HEK293 (cell line): ENCODE measurements at regions not wholly inside any gene's neighbourhood (a gene's known extent, or its start where the extent isn't known, plus 50 kb on each side); places are given as distances from the start of the nearest gene placed in this dataset.
A peak's percentile ranks its signal among the peaks of the same experiment; 100 is the strongest.

Experiments used
- CTCF ChIA-PET: fragments of 350-600 bp; formaldehyde crosslinking; extraction: SDS; loops from one replicate; lab custom pipeline; 2021; ENCODE audit warnings: antibody characterized with exemption; lab: Yijun Ruan, JAX
- POLR2A ChIA-PET: fragments of 300-600 bp; formaldehyde crosslinking; extraction: SDS; loops from one replicate; lab custom pipeline; 2020; ENCODE audit warnings: antibody characterized with exemption, inconsistent platforms; lab: Yijun Ruan, JAX
- H3K27ac ChIP-seq: fragments of 200-500 bp; sonication (Bioruptor generic); 2 replicates; pipeline ENCODE4 v1.5.1; 2014; ENCODE audit warnings: low read depth, low read length, control low read depth, inconsistent platforms; ENCODE audit errors: extremely low read depth
- H3K36me3 ChIP-seq, 2 experiments: fragments of 200-500 bp in 1 of 2; sonication (Bioruptor generic) in 1 of 2; 1 replicate in 1 of 2; 2 replicates in 1 of 2; pipeline ENCODE4 v1.5.1; 2014 to 2017; ENCODE audit warnings: inconsistent platforms in 2 of 2, low read length in 2 of 2; ENCODE audit not compliant: control insufficient read depth in 2 of 2, insufficient read depth in 1 of 2
- H3K4me1 ChIP-seq: fragments of 200-500 bp; sonication (Bioruptor generic); 2 replicates; pipeline ENCODE4 v1.5.1; 2014; ENCODE audit warnings: mild to moderate bottlenecking, low read length, inconsistent platforms; ENCODE audit not compliant: control insufficient read depth, insufficient read depth
- H3K4me3 ChIP-seq: 2 replicates; pipeline ENCODE4 v1.5.1; 2011; ENCODE audit warnings: low read depth, mild to moderate bottlenecking, control low read depth, low read length, moderate library complexity
- H3K9me3 ChIP-seq: fragments of 200-500 bp; sonication (Bioruptor generic); 2 replicates; pipeline ENCODE4 v1.5.1; 2014; ENCODE audit warnings: low read depth, low read length, inconsistent platforms; ENCODE audit not compliant: control insufficient read depth, insufficient read depth
- FEZF1 ChIP-seq: fragments of 450-650 bp; formaldehyde crosslinking; IDR thresholded peaks from 2 replicates; pipeline ENCODE4 v1.5.1; 2016; ENCODE audit warnings: missing biosample characterization, missing genetic modification characterization
- RBAK ChIP-seq: fragments of 450-650 bp; formaldehyde crosslinking; IDR thresholded peaks from 2 replicates; pipeline ENCODE4 v1.5.1; 2016; ENCODE audit warnings: missing biosample characterization, missing genetic modification characterization
- ZBTB6 ChIP-seq: fragments of 450-650 bp; formaldehyde crosslinking; IDR thresholded peaks from 2 replicates; pipeline ENCODE4 v1.5.1; 2017; ENCODE audit warnings: missing biosample characterization, missing genetic modification characterization
- ZNF138 ChIP-seq: fragments of 450-650 bp; formaldehyde crosslinking; IDR thresholded peaks from 2 replicates; pipeline ENCODE4 v1.5.1; 2016; ENCODE audit warnings: missing biosample characterization, missing genetic modification characterization, borderline replicate concordance
- ZNF16 ChIP-seq: fragments of 450-650 bp; formaldehyde crosslinking; IDR thresholded peaks from 2 replicates; pipeline ENCODE4 v1.5.1; 2016; ENCODE audit warnings: low read depth, missing biosample characterization, missing genetic modification characterization
- ZNF202 ChIP-seq: fragments of 450-650 bp; formaldehyde crosslinking; IDR thresholded peaks from 2 replicates; pipeline ENCODE4 v1.5.1; 2016; ENCODE audit warnings: missing biosample characterization, missing genetic modification characterization, borderline replicate concordance
- ZNF280D ChIP-seq: fragments of 450-650 bp; formaldehyde crosslinking; IDR thresholded peaks from 2 replicates; pipeline ENCODE4 v1.5.1; 2016; ENCODE audit warnings: missing biosample characterization, missing genetic modification characterization
- ZNF350 ChIP-seq: fragments of 450-650 bp; formaldehyde crosslinking; IDR thresholded peaks from 2 replicates; pipeline ENCODE4 v1.5.0; 2017; ENCODE audit warnings: missing biosample characterization, mild to moderate bottlenecking, missing genetic modification characterization
- ZNF488 ChIP-seq: fragments of 450-650 bp; formaldehyde crosslinking; IDR thresholded peaks from 2 replicates; pipeline ENCODE4 v1.5.1; 2016; ENCODE audit warnings: missing biosample characterization, missing genetic modification characterization
- ZNF530 ChIP-seq: fragments of 450-650 bp; formaldehyde crosslinking; IDR thresholded peaks from 2 replicates; pipeline ENCODE4 v1.5.1; 2016; ENCODE audit warnings: low read depth, missing biosample characterization, missing genetic modification characterization
- ZNF654 ChIP-seq: fragments of 450-650 bp; formaldehyde crosslinking; IDR thresholded peaks from 2 replicates; pipeline ENCODE4 v1.5.1; 2016; ENCODE audit warnings: low read depth, missing biosample characterization, missing genetic modification characterization
- ZNF670 ChIP-seq: fragments of 450-650 bp; formaldehyde crosslinking; IDR thresholded peaks from 2 replicates; pipeline ENCODE4 v1.5.1; 2016; ENCODE audit warnings: missing biosample characterization, missing genetic modification characterization, low read depth
- ZNF677 ChIP-seq: fragments of 450-650 bp; IDR thresholded peaks from 2 replicates; pipeline ENCODE4 v1.5.0; 2018; ENCODE audit warnings: missing biosample characterization, mild to moderate bottlenecking, missing genetic modification characterization, moderate library complexity
- ZNF704 ChIP-seq: fragments of 450-650 bp; formaldehyde crosslinking; IDR thresholded peaks from 2 replicates; pipeline ENCODE4 v1.5.1; 2016; ENCODE audit warnings: missing biosample characterization, missing genetic modification characterization
- ZSCAN30 ChIP-seq: fragments of 450-650 bp; IDR thresholded peaks from 2 replicates; pipeline ENCODE4 v1.5.1; 2018; ENCODE audit warnings: missing biosample characterization, mild to moderate bottlenecking, missing genetic modification characterization, moderate library complexity
- TF ChIP-seq, protein P1 (sequence below): fragments of 450-650 bp; formaldehyde crosslinking; IDR thresholded peaks from 2 replicates; pipeline ENCODE4 v1.5.1; 2016; ENCODE audit warnings: missing biosample characterization, missing genetic modification characterization
- TF ChIP-seq, protein P2 (sequence below): fragments of 450-650 bp; formaldehyde crosslinking; optimal IDR thresholded peaks from 2 replicates; pipeline ENCODE3; 2016; ENCODE audit warnings: missing biosample characterization, mild to moderate bottlenecking, missing genetic modification characterization
- TF ChIP-seq, protein P3 (sequence below): fragments of 450-650 bp; formaldehyde crosslinking; IDR thresholded peaks from 2 replicates; pipeline ENCODE4 v1.5.1; 2016; ENCODE audit warnings: missing biosample characterization, missing genetic modification characterization

GRCh38 chr6:139801571-139802321 lies 427.3 kb upstream of the CITED2 start (continued):
- no peak for TF ChIP-seq ZNF488 (tag by site-specific recombination)
- TF ChIP-seq RBAK (tag by site-specific recombination), result no peak
- TF ChIP-seq ZNF654 (tag by site-specific recombination), result no peak
- peak; percentile 62 for TF ChIP-seq FEZF1 (tag by site-specific recombination)
- TF ChIP-seq, protein P1, sequence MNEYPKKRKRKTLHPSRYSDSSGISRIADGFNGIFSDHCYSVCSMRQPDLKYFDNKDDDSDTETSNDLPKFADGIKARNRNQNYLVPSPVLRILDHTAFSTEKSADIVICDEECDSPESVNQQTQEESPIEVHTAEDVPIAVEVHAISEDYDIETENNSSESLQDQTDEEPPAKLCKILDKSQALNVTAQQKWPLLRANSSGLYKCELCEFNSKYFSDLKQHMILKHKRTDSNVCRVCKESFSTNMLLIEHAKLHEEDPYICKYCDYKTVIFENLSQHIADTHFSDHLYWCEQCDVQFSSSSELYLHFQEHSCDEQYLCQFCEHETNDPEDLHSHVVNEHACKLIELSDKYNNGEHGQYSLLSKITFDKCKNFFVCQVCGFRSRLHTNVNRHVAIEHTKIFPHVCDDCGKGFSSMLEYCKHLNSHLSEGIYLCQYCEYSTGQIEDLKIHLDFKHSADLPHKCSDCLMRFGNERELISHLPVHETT (tag by site-specific recombination), result no peak
- no peak for TF ChIP-seq ZNF530 (tag by site-specific recombination)
- no peak for TF ChIP-seq ZNF138 (tag by site-specific recombination)
- TF ChIP-seq, all 188 proteins: peak for 6

DNA sequence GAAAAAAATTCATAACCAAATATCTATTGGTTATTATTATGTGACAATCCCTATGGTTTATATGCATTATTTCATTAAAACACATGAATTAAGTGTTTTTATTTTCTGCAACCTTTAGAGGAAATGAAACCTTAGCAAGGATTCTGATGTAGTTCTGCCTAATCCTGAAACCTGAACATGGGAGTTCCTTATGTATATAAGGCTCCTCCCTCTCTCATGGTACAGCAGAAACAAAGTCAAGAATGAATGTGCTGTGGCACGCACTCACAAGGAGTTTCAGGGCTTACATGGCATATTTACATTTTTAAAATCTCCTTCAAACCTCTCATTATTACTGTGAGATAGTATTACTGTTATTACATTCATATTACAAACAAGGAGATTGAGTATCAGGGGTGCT lies 426.4 kb upstream of the CITED2 start:
- Histone ChIP-seq H3K9me3 (no peaks in the 10 kb centered on the region), H3K36me3 (no peaks in the 10 kb centered on the region), H3K4me1 (peaks cover 4% of the 10 kb centered on the region), H3K4me3 (no peak overlapping the region)
- POLR2A ChIA-PET, result no interaction called here
- CTCF ChIA-PET, result no interaction called here
- TF ChIP-seq ZNF16 (tag by site-specific recombination), result no peak
- no peak for TF ChIP-seq ZNF202 (tag by site-specific recombination)
- no peak for TF ChIP-seq ZNF677
- TF ChIP-seq ZNF704 (tag by site-specific recombination), result no peak
- TF ChIP-seq ZBTB6 (tag by site-specific recombination), result no peak
- TF ChIP-seq, all 188 proteins: peak for 0
- H3K27ac ChIP-seq, result no peak overlapping the region

DNA sequence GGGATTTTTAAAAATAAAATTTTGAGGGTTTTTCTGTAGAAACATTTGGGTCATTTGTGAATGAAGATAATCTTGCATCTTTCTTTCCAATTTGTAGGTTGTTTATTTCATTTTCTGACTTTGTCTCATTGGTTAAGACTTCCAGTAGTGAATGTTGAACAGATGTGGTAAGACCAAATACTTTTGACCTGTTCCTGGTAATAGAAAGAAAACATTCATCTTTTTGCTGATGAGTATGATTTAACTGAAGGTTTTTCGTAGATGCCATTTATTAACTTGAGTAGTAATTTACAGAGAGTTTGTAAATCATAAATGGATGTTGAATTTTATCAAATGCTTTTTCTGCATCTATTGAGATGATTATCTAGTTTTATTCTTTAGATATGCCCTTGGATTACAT lies 416.1 kb upstream of the CITED2 start:
- H3K4me3 ChIP-seq, result no peak overlapping the region
- CTCF ChIA-PET, result no interaction called here
- POLR2A ChIA-PET, result no interaction called here
- no peaks in the 10 kb centered on the region for H3K9me3 ChIP-seq
- H3K27ac ChIP-seq, result no peak overlapping the region
- no peaks in the 10 kb centered on the region for H3K4me1 ChIP-seq
- no peaks in the 10 kb centered on the region for H3K36me3 ChIP-seq
- TF ChIP-seq ZBTB6 (tag by site-specific recombination) (no peak), ZNF670 (no peak), ZNF350 (tag by site-specific recombination) (no peak), ZSCAN30 (no peak), ZNF280D (no peak)
- TF ChIP-seq, protein P2, sequence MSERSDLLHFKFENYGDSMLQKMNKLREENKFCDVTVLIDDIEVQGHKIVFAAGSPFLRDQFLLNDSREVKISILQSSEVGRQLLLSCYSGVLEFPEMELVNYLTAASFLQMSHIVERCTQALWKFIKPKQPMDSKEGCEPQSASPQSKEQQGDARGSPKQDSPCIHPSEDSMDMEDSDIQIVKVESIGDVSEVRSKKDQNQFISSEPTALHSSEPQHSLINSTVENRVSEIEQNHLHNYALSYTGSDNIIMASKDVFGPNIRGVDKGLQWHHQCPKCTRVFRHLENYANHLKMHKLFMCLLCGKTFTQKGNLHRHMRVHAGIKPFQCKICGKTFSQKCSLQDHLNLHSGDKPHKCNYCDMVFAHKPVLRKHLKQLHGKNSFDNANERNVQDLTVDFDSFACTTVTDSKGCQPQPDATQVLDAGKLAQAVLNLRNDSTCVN (tag by site-specific recombination), result no peak
- TF ChIP-seq, protein P3, sequence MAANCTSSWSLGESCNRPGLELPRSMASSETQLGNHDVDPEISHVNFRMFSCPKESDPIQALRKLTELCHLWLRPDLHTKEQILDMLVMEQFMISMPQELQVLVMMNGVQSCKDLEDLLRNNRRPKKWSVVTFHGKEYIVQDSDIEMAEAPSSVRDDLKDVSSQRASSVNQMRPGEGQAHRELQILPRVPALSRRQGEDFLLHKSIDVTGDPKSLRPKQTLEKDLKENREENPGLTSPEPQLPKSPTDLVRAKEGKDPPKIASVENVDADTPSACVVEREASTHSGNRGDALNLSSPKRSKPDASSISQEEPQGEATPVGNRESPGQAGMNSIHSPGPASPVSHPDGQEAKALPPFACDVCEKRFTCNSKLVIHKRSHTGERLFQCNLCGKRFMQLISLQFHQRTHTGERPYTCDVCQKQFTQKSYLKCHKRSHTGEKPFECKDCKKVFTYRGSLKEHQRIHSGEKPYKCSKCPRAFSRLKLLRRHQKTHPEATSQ, result no peak
